GM23338 (cell line): ENCODE measurements at regions not wholly inside any gene's neighbourhood (a gene's known extent, or its start where the extent isn't known, plus 50 kb on each side); places are given as distances from the start of the nearest gene placed in this dataset.

Experiments
- CREB1 ChIP-seq: fragments of 250-450 bp; sonication (Bioruptor Pico); IDR thresholded peaks from 2 replicates; pipeline ENCODE4 v1.5.0; 2020; ENCODE audit warnings: low read depth, mild to moderate bottlenecking, moderate library complexity
- CTCF ChIP-seq, 2 experiments: fragments of 200-600 bp in 1 of 2; sonication (generic) in 1 of 2; conservative IDR thresholded peaks; 2 replicates each; pipeline versions ENCODE4 v1.5.1 to v1.6.1; 2016 to 2017; ENCODE audit warnings: antibody characterized with exemption in 2 of 2, low read depth in 2 of 2, mild to moderate bottlenecking in 2 of 2, moderate library complexity in 1 of 2
- ETS1 ChIP-seq: IDR thresholded peaks from 2 replicates; pipeline ENCODE4 v1.6.1; 2016; ENCODE audit warnings: antibody characterized with exemption
- EZH2 ChIP-seq: fragments of 200-600 bp; sonication (generic); IDR thresholded peaks from one replicate; pipeline ENCODE4 v1.8.0; 2017; ENCODE audit warnings: antibody characterized with exemption, mild to moderate bottlenecking, low read depth; ENCODE audit not compliant: unreplicated experiment
- EZH2phosphoT487 ChIP-seq: fragments of 200-600 bp; sonication (generic); IDR thresholded peaks from one replicate; pipeline ENCODE4 v1.8.1; 2018; ENCODE audit warnings: antibody characterized with exemption; ENCODE audit not compliant: unreplicated experiment
- NANOG ChIP-seq: IDR thresholded peaks from 2 replicates; pipeline ENCODE4 v1.6.1; 2016; ENCODE audit warnings: antibody characterized with exemption, borderline replicate concordance
- POLR2AphosphoS5 ChIP-seq: IDR thresholded peaks from 2 replicates; pipeline ENCODE4 v1.6.1; 2016; ENCODE audit warnings: antibody characterized with exemption, low read depth
- REST ChIP-seq: IDR thresholded peaks from one replicate; pipeline ENCODE4 v1.6.1; 2018; ENCODE audit warnings: antibody characterized with exemption; ENCODE audit not compliant: unreplicated experiment
- STAT1 ChIP-seq: IDR thresholded peaks from one replicate; pipeline ENCODE4 v1.6.1; 2016; ENCODE audit warnings: antibody characterized with exemption; ENCODE audit not compliant: unreplicated experiment
- ZNF114 ChIP-seq: fragments of 250-450 bp; sonication (Bioruptor Pico); IDR thresholded peaks from 2 replicates; pipeline ENCODE4 v1.5.0; 2020; ENCODE audit warnings: mild to moderate bottlenecking, moderate library complexity
- ZNF331 ChIP-seq: fragments of 250-450 bp; sonication (Bioruptor Pico); IDR thresholded peaks from 2 replicates; pipeline ENCODE4 v1.5.0; 2020; ENCODE audit warnings: low read depth, mild to moderate bottlenecking, moderate library complexity
- ZNF462 ChIP-seq: fragments of 250-450 bp; sonication (Bioruptor Pico); IDR thresholded peaks from 2 replicates; pipeline ENCODE4 v1.5.0; 2020; ENCODE audit warnings: mild to moderate bottlenecking, moderate library complexity

GRCh38 chr18:67586101-67586500 is 69.6 kb upstream of the DSEL start (continued):
- TF ChIP-seq ZNF462 (no peak), POLR2AphosphoS5 (no peak), EZH2phosphoT487 (no peak), NANOG (no peak), ZNF331 (CRISPR knock-in tag) (no peak), REST (no peak), EZH2 (no peak), ZNF114 (CRISPR knock-in tag) (no peak), STAT1 (no peak), CTCF (conservative IDR thresholded peaks at IDR 0.05; ENCODE audit: low read depth in 2 of 2) (no peak), ETS1 (no peak), CREB1 (CRISPR knock-in tag) (no peak)
